Psoas muscle (tissue), 7 donors: ENCODE measurements at regions not wholly inside any gene's neighbourhood (a gene's known extent, or its start where the extent isn't known, plus 50 kb on each side); places are given as distances from the start of the nearest gene placed in this dataset.

Experiments
- ATAC-seq, 4 donors: fragments of 200-7000 bp; cut with Tn5 transposase; one replicate each; pipeline ENCODE4 v1.9.1; 2020; ENCODE audit warnings: moderate library complexity in 3 of 4, mild to moderate bottlenecking in 2 of 4
- DNase-seq, 2 donors: peaks; one replicate each; pipeline ENCODE4 v3.0.0-alpha.2; 2020
- H3K27ac ChIP-seq: fragments of 200-600 bp; one replicate; pipeline ENCODE4 v1.8.0; 2022
- H3K27me3 ChIP-seq, 3 donors: fragments of 200-600 bp in 1 of 3; one replicate each; pipeline versions ENCODE4 v1.6.1 to v1.8.0; 2013 to 2022; ENCODE audit warnings: low read length in 2 of 3, mild to moderate bottlenecking in 2 of 3, moderate library complexity in 1 of 3; ENCODE audit not compliant: insufficient read depth in 3 of 3
- H3K36me3 ChIP-seq, 2 donors: fragments of 200-600 bp in 1 of 2; one replicate each; pipeline versions ENCODE4 v1.6.1 to v1.8.0; 2013 to 2022; ENCODE audit warnings: low read depth in 1 of 2, mild to moderate bottlenecking in 1 of 2, moderate library complexity in 1 of 2; ENCODE audit not compliant: insufficient read depth in 1 of 2
- H3K4me1 ChIP-seq: fragments of 200-600 bp; one replicate; pipeline ENCODE4 v1.8.0; 2022
- H3K4me3 ChIP-seq: fragments of 200-600 bp; one replicate; pipeline ENCODE4 v1.8.0; 2022; ENCODE audit warnings: mild to moderate bottlenecking
- H3K9me3 ChIP-seq: fragments of 200-600 bp; one replicate; pipeline ENCODE4 v1.8.0; 2022
- WGBS, 3 donors: extraction: QIAGEN DNeasy Blood & Tissue Kit; methylation state at CpG; one replicate each; pipeline versions ENCODE4 v1.1.6 to v1.1.7; 2013; 5-methylcytosine and 5-hydroxymethylcytosine counted together
- intact Hi-C, 2 donors: fragments of 100-400 bp; cut with DNase I; formaldehyde crosslinking; loops; one replicate each; pipeline versions ENCODE4 v1.11.0 to v1.14.2; 2022
- TF ChIP-seq, protein P1 (sequence below): fragments of 200-600 bp; IDR thresholded peaks from one replicate; pipeline ENCODE4 v1.8.0; 2022; ENCODE audit warnings: antibody characterized with exemption
- donor health status: healthy with polysubstance abuse.
- donor health status: DM: no; HTN: no; CAD: no; lungs with moderate emphysema.
- donor health status: Bipolar disorder and iron deficiency.
- donor health status: healthy.
- donor health status: DM: yes; HTN: yes; CAD: no.
- donor health status: DM: no; HTN: no; CAD: no.
- donor health status: DM: yes; HTN: yes; CAD: no.

GRCh38 chr1:10901091-10901890 lies 104.8 kb upstream of the CASZ1 start:
- DNase-seq, result peak in 1 of 2 donors; percentile 42
- no peak for ATAC-seq
- no peaks in the 10 kb centered on the region for H3K27me3 ChIP-seq

GRCh38 chr1:10901891-10902805 lies 105.7 kb upstream of the CASZ1 start:
- Histone ChIP-seq H3K4me3 (no peak overlapping the region), H3K36me3 (no peaks in the 10 kb centered on the region), H3K27me3 (no peaks in the 10 kb centered on the region), H3K27ac (no peak overlapping the region), H3K9me3 (no peaks in the 10 kb centered on the region), H3K4me1 (no peaks in the 10 kb centered on the region)
- TF ChIP-seq, protein P1, sequence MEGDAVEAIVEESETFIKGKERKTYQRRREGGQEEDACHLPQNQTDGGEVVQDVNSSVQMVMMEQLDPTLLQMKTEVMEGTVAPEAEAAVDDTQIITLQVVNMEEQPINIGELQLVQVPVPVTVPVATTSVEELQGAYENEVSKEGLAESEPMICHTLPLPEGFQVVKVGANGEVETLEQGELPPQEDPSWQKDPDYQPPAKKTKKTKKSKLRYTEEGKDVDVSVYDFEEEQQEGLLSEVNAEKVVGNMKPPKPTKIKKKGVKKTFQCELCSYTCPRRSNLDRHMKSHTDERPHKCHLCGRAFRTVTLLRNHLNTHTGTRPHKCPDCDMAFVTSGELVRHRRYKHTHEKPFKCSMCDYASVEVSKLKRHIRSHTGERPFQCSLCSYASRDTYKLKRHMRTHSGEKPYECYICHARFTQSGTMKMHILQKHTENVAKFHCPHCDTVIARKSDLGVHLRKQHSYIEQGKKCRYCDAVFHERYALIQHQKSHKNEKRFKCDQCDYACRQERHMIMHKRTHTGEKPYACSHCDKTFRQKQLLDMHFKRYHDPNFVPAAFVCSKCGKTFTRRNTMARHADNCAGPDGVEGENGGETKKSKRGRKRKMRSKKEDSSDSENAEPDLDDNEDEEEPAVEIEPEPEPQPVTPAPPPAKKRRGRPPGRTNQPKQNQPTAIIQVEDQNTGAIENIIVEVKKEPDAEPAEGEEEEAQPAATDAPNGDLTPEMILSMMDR, result no peak
- WGBS, 3 donors, result 83 to 90% (median 88%) methylated on average over 17 to 18 of the region's 18 CpGs
- DNase-seq, result peak in 1 of 2 donors; percentile 25
- no peak for ATAC-seq
- intact Hi-C loops, result no loop called here

More at GRCh38 chr1:10901091-10901890, 104.8 kb upstream of the CASZ1 start:
- Histone ChIP-seq H3K4me1 (no peaks in the 10 kb centered on the region), H3K9me3 (no peaks in the 10 kb centered on the region), H3K27ac (no peak overlapping the region), H3K4me3 (no peak overlapping the region), H3K36me3 (no peaks in the 10 kb centered on the region)
- TF ChIP-seq, protein P1, result no peak
- WGBS, 3 donors, result 63 to 68% (median 68%) methylated on average over 25 to 29 of the region's 29 CpGs
- intact Hi-C loops, result no loop called here

DNA sequence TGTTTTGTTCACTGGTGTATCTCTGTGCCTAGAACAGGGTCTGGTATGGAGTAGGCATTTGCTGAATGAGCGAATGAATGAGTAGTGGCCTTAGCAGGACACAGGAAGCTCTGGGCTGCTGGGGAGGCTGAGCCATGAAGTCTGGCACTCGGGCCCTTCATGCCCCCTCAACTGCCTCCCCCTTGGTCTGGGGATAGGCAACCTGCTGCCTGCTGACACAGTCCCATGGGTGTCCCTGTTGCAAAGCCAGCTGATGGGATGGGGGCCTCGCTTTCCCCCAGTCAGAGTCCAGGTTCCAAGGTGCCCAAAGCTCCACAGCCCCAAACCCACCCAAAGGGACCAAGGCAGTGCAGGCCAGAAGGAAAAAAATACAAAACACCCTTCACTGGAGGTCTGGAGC lies 107.0 kb upstream of the CASZ1 start:
- Histone ChIP-seq H3K27me3 (no peaks in the 10 kb centered on the region), H3K36me3 (no peaks in the 10 kb centered on the region), H3K27ac (no peak overlapping the region), H3K4me1 (no peaks in the 10 kb centered on the region), H3K4me3 (no peak overlapping the region), H3K9me3 (no peaks in the 10 kb centered on the region)
- WGBS, 3 donors, result 82 to 90% (median 89%) methylated on average over 3 of the region's 3 CpGs
- no peak for ATAC-seq
- TF ChIP-seq, protein P1, result no peak
- intact Hi-C loops, result no loop called here
- DNase-seq, result peak in 1 of 2 donors; percentile 31

GRCh38 chr1:10903821-10904220 lies 107.4 kb upstream of the CASZ1 start:
- Histone ChIP-seq H3K4me3 (no peak overlapping the region), H3K36me3 (no peaks in the 10 kb centered on the region), H3K4me1 (no peaks in the 10 kb centered on the region), H3K9me3 (no peaks in the 10 kb centered on the region), H3K27ac (no peak overlapping the region), H3K27me3 (no peaks in the 10 kb centered on the region)
- TF ChIP-seq, protein P1, result no peak
- 39 to 56% (median 40%) methylated on average over 9 of the region's 9 CpGs for WGBS, 3 donors
- DNase-seq, result peak in 1 of 2 donors; percentile 18
- intact Hi-C loops, result no loop called here
- ATAC-seq, result peak in 1 of 4 donors; percentile 14
